Activated CD8-positive, alpha-beta T cell treated with anti-CD3 and anti-CD28 coated beads for 36 hours (primary cell): ENCODE measurements at regions not wholly inside any gene's neighbourhood (a gene's known extent, or its start where the extent isn't known, plus 50 kb on each side); places are given as distances from the start of the nearest gene placed in this dataset.

Experiments
- ATAC-seq: fragments of 200-7000 bp; cut with Tn5 transposase; one replicate; pipeline ENCODE4 v1.10.0; 2021; ENCODE audit warnings: mild to moderate bottlenecking, moderate library complexity
- CTCF ChIA-PET: fragments of 350-600 bp; sonication (Branson Sonifier 250); formaldehyde crosslinking; loops from one replicate; lab custom pipeline; 2021; ENCODE audit warnings: antibody characterized with exemption; lab: Charles Lee
- POLR2A ChIA-PET: fragments of 350-600 bp; sonication (Branson Sonifier 250); formaldehyde crosslinking; loops from one replicate; lab custom pipeline; 2021; ENCODE audit warnings: antibody characterized with exemption; lab: Charles Lee
- DNase-seq: peaks from one replicate; pipeline ENCODE4 v3.0.0-alpha.2; 2020
- H3K27ac Mint-ChIP-seq: one replicate; pipeline ENCODE4 v1.8.0; 2021; ENCODE audit warnings: mild to moderate bottlenecking, mixed read lengths
- H3K27me3 Mint-ChIP-seq: one replicate; pipeline ENCODE4 v1.8.0; 2021; ENCODE audit warnings: mixed read lengths
- H3K36me3 Mint-ChIP-seq: one replicate; pipeline ENCODE4 v1.8.0; 2021; ENCODE audit warnings: low read depth, mixed read lengths
- H3K4me1 Mint-ChIP-seq: one replicate; pipeline ENCODE4 v1.8.0; 2021; ENCODE audit warnings: low read depth, mixed read lengths
- H3K4me3 Mint-ChIP-seq: one replicate; pipeline ENCODE4 v1.8.0; 2021; ENCODE audit warnings: mild to moderate bottlenecking, moderate library complexity, mixed read lengths
- H3K9me3 Mint-ChIP-seq: one replicate; pipeline ENCODE4 v1.8.0; 2021; ENCODE audit warnings: mixed read lengths
- intact Hi-C: fragments of 100-400 bp; cut with micrococcal nuclease; formaldehyde crosslinking; loops from one replicate; pipeline ENCODE4 v1.10.0; 2022
- TF ChIP-seq, protein P1 (sequence below): fragments of 200-600 bp; IDR thresholded peaks from one replicate; pipeline ENCODE4 v1.8.0; 2022; ENCODE audit warnings: antibody characterized with exemption, mild to moderate bottlenecking

DNA sequence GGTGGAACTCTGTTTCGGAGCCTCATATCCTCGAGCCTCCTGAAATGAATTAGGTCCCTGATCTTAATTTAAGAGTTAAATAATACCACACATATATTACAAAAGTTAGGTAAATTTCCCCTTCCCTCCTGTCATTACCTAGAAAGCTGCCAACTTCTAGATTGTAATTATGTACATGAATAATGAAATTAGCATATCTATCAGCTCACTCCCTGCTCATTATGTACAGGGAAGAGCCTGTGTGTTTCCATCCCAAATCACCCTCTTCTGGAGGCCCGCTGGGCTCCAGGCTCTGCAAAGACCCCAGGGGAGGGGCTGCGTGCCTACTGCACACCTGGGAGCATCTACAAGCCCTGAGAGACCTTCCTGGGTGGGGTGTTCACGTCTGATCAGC lies 384.1 kb downstream of the MN1 start:
- intact Hi-C loops: no loop called here
- no peak overlapping the region for H3K4me3 Mint-ChIP-seq
- H3K27me3 Mint-ChIP-seq: peaks cover 19% of the 10 kb centered on the region
- ATAC-seq (no peak), DNase-seq (no peak)
- TF ChIP-seq, protein P1, sequence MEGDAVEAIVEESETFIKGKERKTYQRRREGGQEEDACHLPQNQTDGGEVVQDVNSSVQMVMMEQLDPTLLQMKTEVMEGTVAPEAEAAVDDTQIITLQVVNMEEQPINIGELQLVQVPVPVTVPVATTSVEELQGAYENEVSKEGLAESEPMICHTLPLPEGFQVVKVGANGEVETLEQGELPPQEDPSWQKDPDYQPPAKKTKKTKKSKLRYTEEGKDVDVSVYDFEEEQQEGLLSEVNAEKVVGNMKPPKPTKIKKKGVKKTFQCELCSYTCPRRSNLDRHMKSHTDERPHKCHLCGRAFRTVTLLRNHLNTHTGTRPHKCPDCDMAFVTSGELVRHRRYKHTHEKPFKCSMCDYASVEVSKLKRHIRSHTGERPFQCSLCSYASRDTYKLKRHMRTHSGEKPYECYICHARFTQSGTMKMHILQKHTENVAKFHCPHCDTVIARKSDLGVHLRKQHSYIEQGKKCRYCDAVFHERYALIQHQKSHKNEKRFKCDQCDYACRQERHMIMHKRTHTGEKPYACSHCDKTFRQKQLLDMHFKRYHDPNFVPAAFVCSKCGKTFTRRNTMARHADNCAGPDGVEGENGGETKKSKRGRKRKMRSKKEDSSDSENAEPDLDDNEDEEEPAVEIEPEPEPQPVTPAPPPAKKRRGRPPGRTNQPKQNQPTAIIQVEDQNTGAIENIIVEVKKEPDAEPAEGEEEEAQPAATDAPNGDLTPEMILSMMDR: no peak
- POLR2A ChIA-PET: no interaction called here
- no peaks in the 10 kb centered on the region for H3K36me3 Mint-ChIP-seq
- H3K27ac Mint-ChIP-seq: no peak overlapping the region
- H3K4me1 Mint-ChIP-seq: no peaks in the 10 kb centered on the region
- no peaks in the 10 kb centered on the region for H3K9me3 Mint-ChIP-seq
- CTCF ChIA-PET: no interaction called here

DNA sequence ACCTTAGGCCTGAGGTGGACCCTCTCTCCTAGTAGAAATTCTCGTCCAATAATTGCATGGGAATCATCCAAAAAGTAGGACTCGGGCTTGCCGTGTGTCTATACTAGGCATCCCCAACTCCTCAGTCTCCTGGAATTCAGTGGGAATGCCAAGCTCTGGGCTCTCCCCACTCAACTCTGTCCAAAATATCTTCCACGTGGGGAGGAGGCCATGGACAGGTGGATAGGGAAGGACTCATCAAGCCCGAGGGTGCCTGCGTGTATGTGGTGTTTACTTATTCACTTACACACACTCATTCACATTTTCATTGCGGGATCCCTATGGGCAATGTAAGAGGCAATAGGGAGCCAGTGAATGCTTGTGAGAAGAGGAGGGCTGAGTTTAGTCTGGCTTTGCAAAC lies 383.3 kb downstream of the MN1 start:
- TF ChIP-seq, protein P1: no peak
- Mint-ChIP-seq H3K27me3 (peaks cover 19% of the 10 kb centered on the region), H3K36me3 (no peaks in the 10 kb centered on the region), H3K27ac (no peak overlapping the region), H3K9me3 (no peaks in the 10 kb centered on the region), H3K4me3 (no peak overlapping the region), H3K4me1 (no peaks in the 10 kb centered on the region)
- CTCF ChIA-PET: no interaction called here
- ATAC-seq (no peak), DNase-seq (no peak)
- POLR2A ChIA-PET: no interaction called here
- intact Hi-C loops: no loop called here

DNA sequence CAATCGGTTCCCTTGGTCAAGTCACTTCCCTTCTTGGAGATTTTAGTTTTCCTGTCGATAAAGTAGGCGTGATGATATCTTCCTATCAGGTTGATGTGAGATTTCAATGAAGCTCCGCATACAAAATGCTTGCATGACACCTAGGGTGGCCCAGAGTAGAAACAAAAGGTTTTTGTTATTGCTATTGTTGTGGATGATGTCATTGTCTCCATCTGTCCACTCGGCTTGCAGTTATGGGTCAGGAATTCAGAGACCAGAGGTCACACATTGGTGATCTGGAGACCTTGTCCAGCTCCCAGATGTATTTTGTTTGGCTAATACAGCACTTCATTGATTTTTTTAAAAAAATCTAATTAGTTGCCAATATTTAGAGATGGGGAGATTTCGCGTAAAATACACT lies 382.1 kb downstream of the MN1 start:
- DNase-seq (no peak), ATAC-seq (no peak)
- no peaks in the 10 kb centered on the region for H3K9me3 Mint-ChIP-seq
- no peak overlapping the region for H3K27ac Mint-ChIP-seq
- intact Hi-C loops: no loop called here
- CTCF ChIA-PET: no interaction called here
- H3K4me3 Mint-ChIP-seq: no peak overlapping the region
- H3K27me3 Mint-ChIP-seq: peaks cover 19% of the 10 kb centered on the region
- POLR2A ChIA-PET: no interaction called here
- H3K4me1 Mint-ChIP-seq: no peaks in the 10 kb centered on the region
- H3K36me3 Mint-ChIP-seq: no peaks in the 10 kb centered on the region
- TF ChIP-seq, protein P1: no peak

DNA sequence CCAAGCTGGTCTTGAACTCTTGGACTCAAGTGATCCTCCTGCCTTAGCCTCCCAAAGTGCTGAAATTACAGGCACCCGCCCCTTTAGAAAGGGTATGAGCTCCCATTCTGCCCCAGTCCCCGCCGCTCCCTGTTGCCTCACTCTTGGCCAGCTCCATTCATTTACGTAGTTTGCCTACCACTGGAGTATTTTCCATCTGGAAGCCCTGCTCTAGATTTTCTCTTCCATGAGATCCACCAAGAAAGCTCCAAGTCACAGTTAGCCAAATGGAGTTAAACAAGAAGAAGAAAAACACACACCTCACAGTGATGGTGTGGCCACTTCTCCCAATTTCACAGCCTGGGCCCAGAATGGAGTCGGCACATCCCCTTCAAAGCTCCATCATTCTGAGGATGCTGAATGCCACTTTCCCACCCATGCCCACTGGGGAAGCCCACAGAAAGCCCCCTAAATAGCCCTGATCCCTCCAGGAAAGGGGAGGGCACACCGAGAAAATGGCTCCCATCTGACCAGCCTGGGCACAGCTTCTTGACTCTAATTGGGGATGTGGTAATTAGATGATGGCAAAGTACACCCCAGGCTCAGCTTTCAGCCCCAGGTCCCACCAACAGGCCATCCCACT lies 381.2 kb downstream of the MN1 start:
- ATAC-seq (no peak), DNase-seq (no peak)
- H3K4me1 Mint-ChIP-seq: no peaks in the 10 kb centered on the region
- no peaks in the 10 kb centered on the region for H3K9me3 Mint-ChIP-seq
- POLR2A ChIA-PET: no interaction called here
- no peak overlapping the region for H3K27ac Mint-ChIP-seq
- intact Hi-C loops: no loop called here
- H3K4me3 Mint-ChIP-seq: no peak overlapping the region
- CTCF ChIA-PET: no interaction called here
- H3K36me3 Mint-ChIP-seq: no peaks in the 10 kb centered on the region
- peaks cover 19% of the 10 kb centered on the region for H3K27me3 Mint-ChIP-seq
- TF ChIP-seq, protein P1: no peak

DNA sequence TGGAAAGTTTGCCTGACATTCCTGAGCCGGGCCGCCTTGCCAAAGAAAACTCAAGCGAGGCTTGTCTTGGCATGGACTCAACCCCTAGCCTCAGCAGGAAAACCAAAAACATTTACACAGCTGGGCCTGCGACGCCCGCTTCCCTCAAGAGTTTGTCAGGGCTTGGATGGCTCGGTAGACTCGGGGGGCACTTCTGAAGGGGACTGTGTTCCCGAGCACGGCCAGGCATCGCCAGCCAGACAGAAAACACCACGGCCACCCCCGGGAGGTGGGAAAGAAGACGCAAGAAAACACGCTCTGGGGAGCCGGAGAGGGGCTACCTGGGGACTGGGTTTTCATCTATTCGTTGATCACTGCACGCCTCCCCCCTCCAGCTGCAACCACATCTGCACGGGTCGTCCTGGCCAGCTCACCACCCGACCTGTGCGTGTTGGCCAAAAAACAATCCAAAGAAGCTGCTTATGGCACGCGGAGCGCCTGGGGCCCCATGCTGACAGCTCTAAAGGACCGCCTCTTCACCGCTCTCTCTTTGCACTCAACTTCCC lies 380.7 kb downstream of the MN1 start:
- Mint-ChIP-seq H3K27me3 (peaks cover 17% of the 10 kb centered on the region), H3K36me3 (no peaks in the 10 kb centered on the region), H3K27ac (no peak overlapping the region), H3K4me3 (no peak overlapping the region), H3K4me1 (no peaks in the 10 kb centered on the region), H3K9me3 (no peaks in the 10 kb centered on the region)
- CTCF ChIA-PET: no interaction called here
- TF ChIP-seq, protein P1: no peak
- ATAC-seq (no peak), DNase-seq (no peak)
- intact Hi-C loops: no loop called here
- POLR2A ChIA-PET: no interaction called here
